ENCODE measurements at regions not wholly inside any gene's neighbourhood (a gene's known extent, or its start where the extent isn't known, plus 50 kb on each side); places are given as distances from the start of the nearest gene placed in this dataset.
"Not testable (repeated sequence)": the region's sequence is repeated elsewhere in the genome, so short reads cannot be mapped to it uniquely, and the experiment has no call there.

DNA sequence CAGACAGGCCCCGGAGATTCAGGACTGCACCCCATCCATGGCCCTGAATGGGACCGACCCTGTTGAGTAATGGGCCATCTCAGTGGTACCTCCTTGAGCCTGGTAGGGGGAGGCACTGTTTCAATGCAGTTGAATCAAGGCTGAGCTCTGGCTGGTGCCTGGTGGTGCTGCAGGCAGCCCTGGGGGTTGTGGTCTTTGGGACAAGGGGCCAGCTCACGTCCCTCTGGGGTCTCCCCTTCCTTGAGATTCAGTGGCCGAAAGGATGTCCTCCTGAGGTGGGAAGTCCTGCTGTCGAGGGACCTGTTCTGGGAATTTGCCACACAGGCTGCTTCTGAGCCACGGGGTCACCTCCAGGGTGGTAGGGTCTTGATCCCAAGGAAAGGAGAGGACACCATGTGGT, 190.7 kb downstream of the UBE3A start:
- TF ChIP-seq CTCF (conservative IDR thresholded peaks at IDR 0.05; ENCODE audit: low read length); EZH2phosphoT487 (IDR thresholded peaks at IDR 0.05; ENCODE audit: borderline replicate concordance): not testable (repeated sequence)
